ENCODE measurements at regions not wholly inside any gene's neighbourhood (a gene's known extent, or its start where the extent isn't known, plus 50 kb on each side); places are given as distances from the start of the nearest gene placed in this dataset.

GRCh38 chr1:30332116-30333094, 391.0 kb downstream of the MATN1 start:
- Histone ChIP-seq H3K27ac (ENCODE audit: low read depth, low read length) (no peak overlapping the region), H3K4me1 (ENCODE audit: insufficient read depth, low read length) (no peaks in the 10 kb centered on the region), H3K9ac (ENCODE audit: low read length) (no peak overlapping the region), H3K36me3 (ENCODE audit: insufficient read depth, low read length) (no peaks in the 10 kb centered on the region), H3K27me3 (ENCODE audit: control insufficient read depth in 1 of 2, insufficient read depth in 2 of 2, low read length in 2 of 2) (peaks cover 0 to 3% of the 10 kb centered on the region in 2 donors), H3K4me3 (ENCODE audit: low read depth in 1 of 2, low read length in 2 of 2) (no peak overlapping the region), H3K9me3 (ENCODE audit: low read length) (no peaks in the 10 kb centered on the region)

GRCh38 chr1:30331415-30332065, 391.8 kb downstream of the MATN1 start:
- no peaks in the 10 kb centered on the region for H3K4me1 ChIP-seq (ENCODE audit: insufficient read depth, low read length)
- no peak overlapping the region for H3K4me3 ChIP-seq (ENCODE audit: low read depth in 1 of 2, low read length in 2 of 2)
- H3K27me3 ChIP-seq (ENCODE audit: control insufficient read depth in 1 of 2, insufficient read depth in 2 of 2, low read length in 2 of 2) = peaks cover 0 to 3% of the 10 kb centered on the region in 2 donors
- H3K36me3 ChIP-seq (ENCODE audit: insufficient read depth, low read length) = no peaks in the 10 kb centered on the region
- no peak overlapping the region for H3K27ac ChIP-seq (ENCODE audit: low read depth, low read length)
- H3K9ac ChIP-seq (ENCODE audit: low read length) = no peak overlapping the region
- H3K9me3 ChIP-seq (ENCODE audit: low read length) = no peaks in the 10 kb centered on the region

GRCh38 chr1:30330644-30331043, 392.7 kb downstream of the MATN1 start:
- Histone ChIP-seq H3K9me3 (ENCODE audit: low read length) (no peaks in the 10 kb centered on the region), H3K9ac (ENCODE audit: low read length) (no peak overlapping the region), H3K36me3 (ENCODE audit: insufficient read depth, low read length) (no peaks in the 10 kb centered on the region), H3K4me3 (ENCODE audit: low read depth in 1 of 2, low read length in 2 of 2) (no peak overlapping the region), H3K27me3 (ENCODE audit: control insufficient read depth in 1 of 2, insufficient read depth in 2 of 2, low read length in 2 of 2) (peaks cover 0 to 3% of the 10 kb centered on the region in 2 donors), H3K4me1 (ENCODE audit: insufficient read depth, low read length) (no peaks in the 10 kb centered on the region), H3K27ac (ENCODE audit: low read depth, low read length) (no peak overlapping the region)

- H3K36me3 ChIP-seq (ENCODE audit: insufficient read depth, low read length) = no peaks in the 10 kb centered on the region
- no peak overlapping the region for H3K27ac ChIP-seq (ENCODE audit: low read depth, low read length)
- H3K9ac ChIP-seq (ENCODE audit: low read length) = no peak overlapping the region
- no peaks in the 10 kb centered on the region for H3K9me3 ChIP-seq (ENCODE audit: low read length)
- no peak overlapping the region for H3K4me3 ChIP-seq (ENCODE audit: low read depth in 1 of 2, low read length in 2 of 2)
- H3K27me3 ChIP-seq (ENCODE audit: control insufficient read depth in 1 of 2, insufficient read depth in 2 of 2, low read length in 2 of 2) = peaks cover 0 to 3% of the 10 kb centered on the region in 2 donors
- no peaks in the 10 kb centered on the region for H3K4me1 ChIP-seq (ENCODE audit: insufficient read depth, low read length)
Observed at GRCh38 chr1:30329802-30330557, 393.4 kb downstream of the MATN1 start.

GRCh38 chr1:30329263-30329753, 394.1 kb downstream of the MATN1 start:
- Histone ChIP-seq H3K4me3 (ENCODE audit: low read depth in 1 of 2, low read length in 2 of 2) (no peak overlapping the region), H3K9me3 (ENCODE audit: low read length) (no peaks in the 10 kb centered on the region), H3K27ac (ENCODE audit: low read depth, low read length) (no peak overlapping the region), H3K27me3 (ENCODE audit: control insufficient read depth in 1 of 2, insufficient read depth in 2 of 2, low read length in 2 of 2) (peaks cover 0 to 3% of the 10 kb centered on the region in 2 donors), H3K36me3 (ENCODE audit: insufficient read depth, low read length) (no peaks in the 10 kb centered on the region), H3K9ac (ENCODE audit: low read length) (no peak overlapping the region), H3K4me1 (ENCODE audit: insufficient read depth, low read length) (no peaks in the 10 kb centered on the region)

- no peaks in the 10 kb centered on the region for H3K36me3 ChIP-seq (ENCODE audit: insufficient read depth, low read length)
- no peak overlapping the region for H3K27ac ChIP-seq (ENCODE audit: low read depth, low read length)
- H3K4me1 ChIP-seq (ENCODE audit: insufficient read depth, low read length) = no peaks in the 10 kb centered on the region
- peaks cover 0 to 3% of the 10 kb centered on the region in 2 donors for H3K27me3 ChIP-seq (ENCODE audit: control insufficient read depth in 1 of 2, insufficient read depth in 2 of 2, low read length in 2 of 2)
- no peaks in the 10 kb centered on the region for H3K9me3 ChIP-seq (ENCODE audit: low read length)
- no peak overlapping the region for H3K9ac ChIP-seq (ENCODE audit: low read length)
- no peak overlapping the region for H3K4me3 ChIP-seq (ENCODE audit: low read depth in 1 of 2, low read length in 2 of 2)
Observed at GRCh38 chr1:30328401-30329262, 394.8 kb downstream of the MATN1 start.

- no peaks in the 10 kb centered on the region for H3K9me3 ChIP-seq (ENCODE audit: low read length)
- H3K27ac ChIP-seq (ENCODE audit: low read depth, low read length) = no peak overlapping the region
- H3K4me1 ChIP-seq (ENCODE audit: insufficient read depth, low read length) = no peaks in the 10 kb centered on the region
- no peak overlapping the region for H3K9ac ChIP-seq (ENCODE audit: low read length)
- H3K4me3 ChIP-seq (ENCODE audit: low read depth in 1 of 2, low read length in 2 of 2) = no peak overlapping the region
- H3K27me3 ChIP-seq (ENCODE audit: control insufficient read depth in 1 of 2, insufficient read depth in 2 of 2, low read length in 2 of 2) = peaks cover 0 to 3% of the 10 kb centered on the region in 2 donors
- no peaks in the 10 kb centered on the region for H3K36me3 ChIP-seq (ENCODE audit: insufficient read depth, low read length)
Observed at GRCh38 chr1:30328100-30328370, 395.4 kb downstream of the MATN1 start.

GRCh38 chr1:30327370-30328099, 395.9 kb downstream of the MATN1 start:
- Histone ChIP-seq H3K27me3 (ENCODE audit: control insufficient read depth in 1 of 2, insufficient read depth in 2 of 2, low read length in 2 of 2) (peaks cover 0 to 3% of the 10 kb centered on the region in 2 donors), H3K9me3 (ENCODE audit: low read length) (no peaks in the 10 kb centered on the region), H3K9ac (ENCODE audit: low read length) (no peak overlapping the region), H3K4me3 (ENCODE audit: low read depth in 1 of 2, low read length in 2 of 2) (no peak overlapping the region), H3K27ac (ENCODE audit: low read depth, low read length) (no peak overlapping the region), H3K4me1 (ENCODE audit: insufficient read depth, low read length) (no peaks in the 10 kb centered on the region), H3K36me3 (ENCODE audit: insufficient read depth, low read length) (no peaks in the 10 kb centered on the region)

- H3K27ac ChIP-seq (ENCODE audit: low read depth, low read length) = no peak overlapping the region
- no peak overlapping the region for H3K4me3 ChIP-seq (ENCODE audit: low read depth in 1 of 2, low read length in 2 of 2)
- no peaks in the 10 kb centered on the region for H3K36me3 ChIP-seq (ENCODE audit: insufficient read depth, low read length)
- H3K9me3 ChIP-seq (ENCODE audit: low read length) = no peaks in the 10 kb centered on the region
- H3K4me1 ChIP-seq (ENCODE audit: insufficient read depth, low read length) = no peaks in the 10 kb centered on the region
- H3K27me3 ChIP-seq (ENCODE audit: control insufficient read depth in 1 of 2, insufficient read depth in 2 of 2, low read length in 2 of 2) = peaks cover 0 to 3% of the 10 kb centered on the region in 2 donors
- no peak overlapping the region for H3K9ac ChIP-seq (ENCODE audit: low read length)
Observed at GRCh38 chr1:30325999-30326398, 397.4 kb downstream of the MATN1 start.

All from muscle layer of colon (tissue), 2 donors.